GM18505 (cell line): ENCODE measurements at regions not wholly inside any gene's neighbourhood (a gene's known extent, or its start where the extent isn't known, plus 50 kb on each side); places are given as distances from the start of the nearest gene placed in this dataset.

Experiments
- ATAC-seq: cut with Tn5 transposase; IDR thresholded peaks from one replicate; pipeline ENCODE4 v1.9.1; 2021; ENCODE audit not compliant: unreplicated experiment
- POLR2A ChIP-seq: IDR thresholded peaks from 4 replicates; pipeline ENCODE4 v1.6.1; 2011; ENCODE audit warnings: borderline replicate concordance; ENCODE audit not compliant: insufficient read depth, insufficient read length; ENCODE audit errors: extremely low read depth

- ATAC-seq: no peak
- TF ChIP-seq POLR2A: no peak
Measured at GRCh38 chr7:155209478-155210319, 88.0 kb upstream of the INSIG1 start.

GRCh38 chr7:155210356-155210755 lies 87.3 kb upstream of the INSIG1 start:
- TF ChIP-seq POLR2A: no peak

GRCh38 chr7:155211173-155211572 lies 86.5 kb upstream of the INSIG1 start:
- no peak for TF ChIP-seq POLR2A
- ATAC-seq: no peak

More at GRCh38 chr7:155210356-155210755, 87.3 kb upstream of the INSIG1 start:
- ATAC-seq: no peak

- no peak for TF ChIP-seq POLR2A
- no peak for ATAC-seq
Measured at GRCh38 chr7:155211761-155212160, 85.9 kb upstream of the INSIG1 start.

- ATAC-seq: no peak
- no peak for TF ChIP-seq POLR2A
Measured at GRCh38 chr7:155212301-155213015, 85.2 kb upstream of the INSIG1 start.

- ATAC-seq: no peak
- no peak for TF ChIP-seq POLR2A
Measured at GRCh38 chr7:155213385-155213784, 84.3 kb upstream of the INSIG1 start.

- TF ChIP-seq POLR2A: no peak
- ATAC-seq: no peak
Measured at GRCh38 chr7:155213955-155214740, 83.5 kb upstream of the INSIG1 start.

- no peak for TF ChIP-seq POLR2A
- no peak for ATAC-seq
Measured at GRCh38 chr7:155215576-155216325, 81.9 kb upstream of the INSIG1 start.

- ATAC-seq: no peak
- TF ChIP-seq POLR2A: no peak
Measured at GRCh38 chr7:155216475-155217272, 81.0 kb upstream of the INSIG1 start.

- no peak for ATAC-seq
- no peak for TF ChIP-seq POLR2A
Measured at GRCh38 chr7:155217634-155218033, 80.0 kb upstream of the INSIG1 start.

GRCh38 chr7:155218276-155219153 lies 79.2 kb upstream of the INSIG1 start:
- no peak for ATAC-seq
- TF ChIP-seq POLR2A: no peak
